A673 (cell line): ENCODE measurements at regions not wholly inside any gene's neighbourhood (a gene's known extent, or its start where the extent isn't known, plus 50 kb on each side); places are given as distances from the start of the nearest gene placed in this dataset.

ENCODE experiments used
- BruUV-seq: library from RNA; stranded (reverse); fragments of 400-500 nt; replicated peaks from 2 replicates; lab custom pipeline; 2021; lab: Mats Ljungman, UMichigan
- CTCF ChIA-PET: fragments of 300-600 bp; sonication (Branson Sonifier 250); formaldehyde crosslinking; loops from one replicate; lab custom pipeline; 2022; ENCODE audit warnings: antibody characterized with exemption; lab: Charles Lee
- POLR2A ChIA-PET: fragments of 300-600 bp; sonication (Branson Sonifier 250); formaldehyde crosslinking; loops from one replicate; lab custom pipeline; 2022; ENCODE audit warnings: antibody characterized with exemption; ENCODE audit not compliant: low non-redundant PET; lab: Charles Lee
- DNase-seq: peaks from one replicate; pipeline ENCODE4 v3.0.0-alpha.2; 2015; ENCODE audit warnings: low spot score
- H3K27ac ChIP-seq: fragments of 200-600 bp; sonication (generic); 2 replicates; pipeline ENCODE4 v1.5.1; 2016; ENCODE audit warnings: mixed run types, low read depth, mild to moderate bottlenecking, mixed read lengths, antibody characterized with exemption, low read length; ENCODE audit not compliant: poor library complexity, severe bottlenecking
- H3K27me3 ChIP-seq: fragments of 200-600 bp; sonication (generic); replicated peaks from 2 replicates; pipeline ENCODE4 v1.6.1; 2017; ENCODE audit warnings: mixed run types, low read depth, mild to moderate bottlenecking, mixed read lengths, antibody characterized with exemption, low read length; ENCODE audit not compliant: insufficient read depth, poor library complexity
- H3K36me3 ChIP-seq: fragments of 200-600 bp; sonication (generic); 2 replicates; pipeline ENCODE4 v1.6.1; 2016; ENCODE audit warnings: mixed run types, mild to moderate bottlenecking, mixed read lengths, antibody characterized with exemption, low read length; ENCODE audit not compliant: insufficient read depth, poor library complexity, severe bottlenecking
- H3K4me1 ChIP-seq: fragments of 200-600 bp; sonication (generic); 2 replicates; pipeline ENCODE4 v1.6.1; 2017; ENCODE audit warnings: mixed run types, mild to moderate bottlenecking, mixed read lengths, antibody characterized with exemption, low read length; ENCODE audit not compliant: insufficient read depth, poor library complexity, severe bottlenecking
- H3K4me3 ChIP-seq: fragments of 200-600 bp; sonication (generic); 2 replicates; pipeline ENCODE4 v1.5.1; 2016; ENCODE audit warnings: low read depth, mixed run types, mild to moderate bottlenecking, mixed read lengths, low read length; ENCODE audit not compliant: poor library complexity, severe bottlenecking
- H3K9me3 ChIP-seq: fragments of 200-600 bp; sonication (generic); 2 replicates; pipeline ENCODE4 v1.6.1; 2016; ENCODE audit warnings: mixed run types, low read depth, mild to moderate bottlenecking, mixed read lengths, antibody characterized with exemption, low read length; ENCODE audit not compliant: poor library complexity, severe bottlenecking
- CTCF ChIP-seq: fragments of 300-800, 200-600 bp; sonication (generic); conservative IDR thresholded peaks from 2 replicates; pipeline ENCODE4 v1.5.1; 2017; ENCODE audit warnings: low read depth, mild to moderate bottlenecking, antibody characterized with exemption, low read length, moderate library complexity, mixed read lengths
- EZH2 ChIP-seq: fragments of 200-600 bp; sonication (generic); IDR thresholded peaks from 2 replicates; pipeline ENCODE4 v1.6.1; 2017; ENCODE audit warnings: borderline replicate concordance, low read depth, mild to moderate bottlenecking, mixed read lengths, antibody characterized with exemption, low read length; ENCODE audit not compliant: poor library complexity, severe bottlenecking
- intact Hi-C: fragments of 100-400 bp; cut with micrococcal nuclease; formaldehyde crosslinking; loops from one replicate; pipeline ENCODE4 v1.10.0; 2022; ENCODE audit not compliant: unreplicated experiment

- H3K4me1 ChIP-seq: no peaks in the 10 kb centered on the region
- intact Hi-C loops: no loop called here
- H3K4me3 ChIP-seq: no peak overlapping the region
- no peak for TF ChIP-seq CTCF
- TF ChIP-seq EZH2: no peak
- no peak for DNase-seq
- CTCF ChIA-PET: no interaction called here
- H3K27ac ChIP-seq: no peak overlapping the region
- no TSS peak for BruUV-seq
- no peaks in the 10 kb centered on the region for H3K27me3 ChIP-seq
- POLR2A ChIA-PET: no interaction called here
- H3K36me3 ChIP-seq: no peaks in the 10 kb centered on the region
- H3K9me3 ChIP-seq: no peaks in the 10 kb centered on the region
Measured at GRCh38 chr17:69812240-69812837, 262.7 kb upstream of the KCNJ16 start.

- POLR2A ChIA-PET: no interaction called here
- no peak overlapping the region for H3K27ac ChIP-seq
- no peak overlapping the region for H3K4me3 ChIP-seq
- no TSS peak for BruUV-seq
- TF ChIP-seq EZH2 (no peak), CTCF (no peak)
- no peaks in the 10 kb centered on the region for H3K27me3 ChIP-seq
- no peaks in the 10 kb centered on the region for H3K4me1 ChIP-seq
- H3K36me3 ChIP-seq: no peaks in the 10 kb centered on the region
- intact Hi-C loops: no loop called here
- DNase-seq: no peak
- no peaks in the 10 kb centered on the region for H3K9me3 ChIP-seq
- CTCF ChIA-PET: no interaction called here
Measured at GRCh38 chr17:69814031-69814430, 261.0 kb upstream of the KCNJ16 start.

- Histone ChIP-seq H3K36me3 (no peaks in the 10 kb centered on the region), H3K4me1 (no peaks in the 10 kb centered on the region), H3K9me3 (no peaks in the 10 kb centered on the region), H3K4me3 (no peak overlapping the region), H3K27ac (no peak overlapping the region), H3K27me3 (no peaks in the 10 kb centered on the region)
- intact Hi-C loops: no loop called here
- BruUV-seq: no TSS peak
- TF ChIP-seq CTCF: no peak
- no peak for TF ChIP-seq EZH2
- ChIA-PET CTCF (no interaction called here), POLR2A (no interaction called here)
- DNase-seq: no peak
Measured at GRCh38 chr17:69815406-69815805, 259.6 kb upstream of the KCNJ16 start.
